Psoas muscle (tissue), 7 donors: ENCODE measurements at regions not wholly inside any gene's neighbourhood (a gene's known extent, or its start where the extent isn't known, plus 50 kb on each side); places are given as distances from the start of the nearest gene placed in this dataset.

Experiments
- ATAC-seq, 4 donors: fragments of 200-7000 bp; cut with Tn5 transposase; one replicate each; pipeline ENCODE4 v1.9.1; 2020; ENCODE audit warnings: moderate library complexity in 3 of 4, mild to moderate bottlenecking in 2 of 4
- DNase-seq, 2 donors: peaks; one replicate each; pipeline ENCODE4 v3.0.0-alpha.2; 2020
- H3K27ac ChIP-seq: fragments of 200-600 bp; one replicate; pipeline ENCODE4 v1.8.0; 2022
- H3K27me3 ChIP-seq, 3 donors: fragments of 200-600 bp in 1 of 3; one replicate each; pipeline versions ENCODE4 v1.6.1 to v1.8.0; 2013 to 2022; ENCODE audit warnings: low read length in 2 of 3, mild to moderate bottlenecking in 2 of 3, moderate library complexity in 1 of 3; ENCODE audit not compliant: insufficient read depth in 3 of 3
- H3K36me3 ChIP-seq, 2 donors: fragments of 200-600 bp in 1 of 2; one replicate each; pipeline versions ENCODE4 v1.6.1 to v1.8.0; 2013 to 2022; ENCODE audit warnings: low read depth in 1 of 2, mild to moderate bottlenecking in 1 of 2, moderate library complexity in 1 of 2; ENCODE audit not compliant: insufficient read depth in 1 of 2
- H3K4me1 ChIP-seq: fragments of 200-600 bp; one replicate; pipeline ENCODE4 v1.8.0; 2022
- H3K4me3 ChIP-seq: fragments of 200-600 bp; one replicate; pipeline ENCODE4 v1.8.0; 2022; ENCODE audit warnings: mild to moderate bottlenecking
- H3K9me3 ChIP-seq: fragments of 200-600 bp; one replicate; pipeline ENCODE4 v1.8.0; 2022
- WGBS, 3 donors: extraction: QIAGEN DNeasy Blood & Tissue Kit; methylation state at CpG; one replicate each; pipeline versions ENCODE4 v1.1.6 to v1.1.7; 2013; 5-methylcytosine and 5-hydroxymethylcytosine counted together
- intact Hi-C, 2 donors: fragments of 100-400 bp; cut with DNase I; formaldehyde crosslinking; loops; one replicate each; pipeline versions ENCODE4 v1.11.0 to v1.14.2; 2022
- TF ChIP-seq, protein P1 (sequence below): fragments of 200-600 bp; IDR thresholded peaks from one replicate; pipeline ENCODE4 v1.8.0; 2022; ENCODE audit warnings: antibody characterized with exemption
- donor health status: healthy with polysubstance abuse.
- donor health status: DM: no; HTN: no; CAD: no; lungs with moderate emphysema.
- donor health status: Bipolar disorder and iron deficiency.
- donor health status: healthy.
- donor health status: DM: yes; HTN: yes; CAD: no.
- donor health status: DM: no; HTN: no; CAD: no.
- donor health status: DM: yes; HTN: yes; CAD: no.

DNA sequence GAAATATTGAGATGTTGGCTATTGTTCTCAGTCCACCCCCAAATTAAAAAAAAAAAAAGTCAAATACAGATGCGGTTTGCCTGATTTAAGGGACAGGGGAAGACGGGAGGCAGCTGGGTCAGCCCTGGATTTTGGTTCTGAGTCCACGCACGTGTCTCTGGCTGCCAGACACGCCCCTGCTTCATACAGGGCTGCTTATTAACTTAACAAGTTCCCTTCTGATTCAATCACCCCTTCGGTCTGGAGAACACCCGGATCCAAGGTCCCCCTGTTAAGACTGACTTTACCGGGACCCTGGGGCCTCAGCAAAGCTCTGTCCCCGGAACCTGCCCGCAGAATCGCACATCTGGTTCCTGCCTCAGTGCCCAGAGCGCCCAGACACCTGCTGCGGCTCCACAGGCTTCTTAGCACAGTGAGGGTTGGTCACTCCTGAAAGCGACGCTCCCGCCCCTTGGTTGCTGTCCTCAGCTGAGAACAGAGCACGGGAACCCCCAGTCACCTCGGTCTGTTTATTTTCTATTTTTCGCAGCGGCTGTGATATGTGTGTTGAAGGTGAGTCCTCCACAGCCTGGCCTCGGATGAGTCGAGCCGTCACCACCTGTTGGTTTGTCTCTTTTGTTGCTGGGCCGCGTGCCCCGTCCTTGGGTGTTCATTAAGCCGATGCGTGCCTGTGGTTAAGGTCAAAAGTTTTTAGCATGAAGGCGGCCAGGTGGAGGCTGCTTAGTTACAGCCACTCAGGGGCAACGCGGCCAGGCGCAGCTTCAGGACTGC lies 57.2 kb downstream of the RTP5 start:
- Histone ChIP-seq H3K9me3 (no peaks in the 10 kb centered on the region), H3K36me3 (no peaks in the 10 kb centered on the region), H3K27ac (no peak overlapping the region), H3K4me1 (no peaks in the 10 kb centered on the region), H3K27me3 (peaks cover 0 to 5% (median 0%) of the 10 kb centered on the region in 3 donors), H3K4me3 (no peak overlapping the region)
- WGBS, 3 donors = 45 to 49% (median 48%) methylated on average over 32 of the region's 32 CpGs
- TF ChIP-seq, protein P1, sequence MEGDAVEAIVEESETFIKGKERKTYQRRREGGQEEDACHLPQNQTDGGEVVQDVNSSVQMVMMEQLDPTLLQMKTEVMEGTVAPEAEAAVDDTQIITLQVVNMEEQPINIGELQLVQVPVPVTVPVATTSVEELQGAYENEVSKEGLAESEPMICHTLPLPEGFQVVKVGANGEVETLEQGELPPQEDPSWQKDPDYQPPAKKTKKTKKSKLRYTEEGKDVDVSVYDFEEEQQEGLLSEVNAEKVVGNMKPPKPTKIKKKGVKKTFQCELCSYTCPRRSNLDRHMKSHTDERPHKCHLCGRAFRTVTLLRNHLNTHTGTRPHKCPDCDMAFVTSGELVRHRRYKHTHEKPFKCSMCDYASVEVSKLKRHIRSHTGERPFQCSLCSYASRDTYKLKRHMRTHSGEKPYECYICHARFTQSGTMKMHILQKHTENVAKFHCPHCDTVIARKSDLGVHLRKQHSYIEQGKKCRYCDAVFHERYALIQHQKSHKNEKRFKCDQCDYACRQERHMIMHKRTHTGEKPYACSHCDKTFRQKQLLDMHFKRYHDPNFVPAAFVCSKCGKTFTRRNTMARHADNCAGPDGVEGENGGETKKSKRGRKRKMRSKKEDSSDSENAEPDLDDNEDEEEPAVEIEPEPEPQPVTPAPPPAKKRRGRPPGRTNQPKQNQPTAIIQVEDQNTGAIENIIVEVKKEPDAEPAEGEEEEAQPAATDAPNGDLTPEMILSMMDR = no peak
- intact Hi-C loops = no loop called here
- DNase-seq = peak in 1 of 2 donors; percentile 42
- peak; percentile 56 to 90 (median 71) for ATAC-seq

DNA sequence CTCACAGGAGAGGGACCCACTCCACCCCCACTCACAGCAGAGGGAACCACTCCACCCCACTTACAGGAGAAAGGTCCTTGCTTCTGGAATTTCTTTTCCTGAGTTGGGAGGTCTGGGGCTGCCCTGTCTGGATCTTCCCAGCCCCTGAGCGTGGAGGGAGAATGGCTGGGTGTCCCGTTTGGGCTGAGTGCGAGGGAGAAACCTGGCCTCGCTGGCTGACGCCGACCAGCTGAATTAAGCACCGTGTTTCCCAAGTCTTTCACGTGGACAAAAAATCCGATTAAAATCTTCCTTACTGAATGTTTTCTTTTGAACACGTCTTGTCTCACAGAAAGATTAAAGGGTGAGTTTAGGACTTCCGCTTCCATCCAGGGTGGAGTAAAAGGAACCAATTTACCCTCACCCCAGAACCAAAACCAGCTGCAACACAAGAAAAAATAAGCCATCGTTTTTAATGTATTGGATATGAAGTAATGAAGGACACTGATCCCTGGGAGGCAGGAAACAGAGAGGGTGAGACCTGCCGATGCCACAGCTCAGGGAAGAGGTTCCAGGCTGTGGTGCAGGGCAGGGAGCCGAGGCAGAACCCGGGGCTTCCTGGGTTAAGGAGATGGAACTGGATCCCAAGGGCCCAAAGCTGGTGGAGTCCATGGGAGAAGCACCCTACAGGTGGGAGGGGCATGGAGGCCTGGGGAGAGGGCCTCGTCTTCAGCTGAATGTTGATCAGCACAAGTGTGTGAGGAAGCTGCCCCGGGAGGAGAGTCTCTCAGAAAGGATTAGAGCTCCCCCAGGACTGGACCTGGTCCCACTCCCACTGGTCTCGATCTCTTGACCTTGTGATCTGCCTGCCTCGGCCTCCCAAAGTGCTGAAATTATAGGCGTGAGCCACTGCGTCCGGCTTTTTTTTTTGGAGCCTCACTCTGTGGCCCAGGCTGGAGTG lies 60.3 kb downstream of the RTP5 start:
- no peak for ATAC-seq
- WGBS, 3 donors = 80 to 87% (median 82%) methylated on average over 21 to 22 of the region's 22 CpGs
- intact Hi-C loops = no loop called here

DNA sequence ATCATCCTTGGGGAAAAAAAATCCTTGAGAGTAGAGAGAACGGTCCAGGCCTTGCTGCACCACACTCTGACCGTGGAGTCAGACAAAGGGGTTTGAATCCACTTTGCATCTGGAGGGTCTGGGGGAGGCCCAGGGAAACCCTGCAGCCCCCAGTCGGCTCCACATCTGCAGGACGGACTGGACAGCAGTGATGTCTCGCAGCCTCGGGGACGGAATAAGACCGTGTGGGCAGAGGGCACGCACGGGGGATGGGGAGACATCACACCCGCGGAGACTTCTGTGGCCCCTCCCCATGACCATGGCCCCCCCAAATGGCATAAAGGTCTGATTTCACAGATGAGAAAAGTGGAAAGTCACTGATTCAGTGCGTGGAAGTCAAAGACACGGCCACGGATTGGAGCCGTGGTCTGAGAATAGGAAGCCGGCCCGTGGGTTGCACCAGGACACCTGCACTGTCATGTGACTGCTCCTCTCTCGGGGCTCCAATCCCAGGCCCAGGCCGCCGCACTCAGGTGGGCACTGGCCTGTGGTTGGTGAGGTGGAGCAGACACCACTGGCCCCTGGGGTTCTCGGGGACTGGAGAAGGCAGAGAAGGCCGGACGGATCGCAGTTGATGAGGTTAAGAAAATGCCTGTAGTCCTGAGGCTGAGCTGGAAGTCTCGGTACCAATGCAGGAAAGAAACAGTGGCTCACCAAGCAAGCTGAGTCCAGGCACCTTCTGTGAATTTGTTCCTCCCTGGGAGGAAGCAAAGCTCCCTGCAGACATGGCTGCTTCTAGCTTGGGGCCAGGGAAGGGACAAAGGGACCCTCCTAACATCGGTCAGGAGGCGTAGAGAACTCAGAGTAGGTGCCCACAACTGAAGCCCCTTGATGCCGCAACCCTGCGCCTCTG lies 61.8 kb downstream of the RTP5 start:
- H3K27ac ChIP-seq = no peak overlapping the region
- no peaks in the 10 kb centered on the region for H3K4me1 ChIP-seq
- H3K27me3 ChIP-seq = peaks cover 0 to 6% (median 3%) of the 10 kb centered on the region in 3 donors
- H3K9me3 ChIP-seq = no peaks in the 10 kb centered on the region
- DNase-seq = no peak
- 94 to 95% (median 94%) methylated on average over 28 to 30 of the region's 30 CpGs for WGBS, 3 donors
- H3K36me3 ChIP-seq = no peaks in the 10 kb centered on the region
- no peak for ATAC-seq
- TF ChIP-seq, protein P1 = no peak
- intact Hi-C loops = no loop called here
- H3K4me3 ChIP-seq = no peak overlapping the region

More for the DNA sequence above, 60.3 kb downstream of the RTP5 start:
- DNase-seq = no peak
- no peaks in the 10 kb centered on the region for H3K9me3 ChIP-seq
- H3K4me1 ChIP-seq = no peaks in the 10 kb centered on the region
- H3K27me3 ChIP-seq = peaks cover 0 to 5% (median 4%) of the 10 kb centered on the region in 3 donors
- H3K27ac ChIP-seq = no peak overlapping the region
- TF ChIP-seq, protein P1 = no peak
- no peak overlapping the region for H3K4me3 ChIP-seq
- no peaks in the 10 kb centered on the region for H3K36me3 ChIP-seq

DNA sequence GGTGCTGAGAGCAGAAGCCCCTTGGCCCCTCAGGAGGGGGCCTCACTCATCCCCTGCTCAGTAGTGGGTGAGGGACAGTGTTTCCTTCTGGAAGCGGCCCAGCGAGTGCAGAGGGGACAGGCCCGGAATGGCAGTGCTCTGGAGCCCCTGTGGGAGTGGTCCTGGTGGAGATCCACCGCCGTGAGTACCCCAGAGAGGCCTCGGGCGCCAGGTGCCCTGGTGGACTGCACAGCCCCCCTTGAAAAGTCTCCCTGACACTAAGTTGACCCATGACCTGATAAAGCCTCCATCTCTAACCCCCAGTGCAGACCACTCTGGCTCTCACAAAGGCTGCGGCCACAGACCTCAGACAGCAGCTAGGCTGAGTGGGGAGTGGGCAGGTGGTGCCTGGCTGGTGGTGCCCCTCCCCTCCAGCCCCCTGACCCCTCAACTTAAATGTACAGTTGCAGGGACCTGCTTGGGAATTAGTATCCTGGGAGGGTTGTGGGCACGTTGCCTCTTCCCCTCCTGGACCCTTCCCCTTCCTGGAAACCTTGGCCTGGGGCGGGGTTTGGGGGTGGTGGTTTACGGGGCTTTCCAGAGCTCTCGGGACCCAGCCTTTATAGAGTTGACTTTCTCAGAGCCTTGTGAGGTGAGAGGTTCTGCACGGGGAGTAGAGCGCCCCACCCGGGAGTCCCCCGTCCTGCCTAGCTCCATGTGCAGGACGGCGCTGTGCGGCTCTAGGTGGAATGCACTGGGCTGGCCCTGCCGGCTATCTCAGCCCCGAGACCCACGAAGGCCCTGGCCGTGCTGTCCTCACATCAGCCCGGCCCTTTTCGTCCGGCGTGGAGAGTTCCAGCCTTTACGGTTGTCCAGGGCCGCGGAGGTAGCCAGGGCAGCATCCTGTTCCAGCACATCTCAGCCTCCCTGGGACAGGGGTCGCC lies 62.7 kb downstream of the RTP5 start:
- TF ChIP-seq, protein P1 = no peak
- intact Hi-C loops = no loop called here
- no peak for DNase-seq
- Histone ChIP-seq H3K4me1 (no peaks in the 10 kb centered on the region), H3K27me3 (peaks cover 0 to 6% (median 0%) of the 10 kb centered on the region in 3 donors), H3K9me3 (no peaks in the 10 kb centered on the region), H3K36me3 (no peaks in the 10 kb centered on the region), H3K4me3 (no peak overlapping the region), H3K27ac (no peak overlapping the region)
- peak in 1 of 4 donors; percentile 21 for ATAC-seq
- 90 to 91% (median 91%) methylated on average over 29 to 31 of the region's 31 CpGs for WGBS, 3 donors
